A673 (cell line): ENCODE measurements at regions not wholly inside any gene's neighbourhood (a gene's known extent, or its start where the extent isn't known, plus 50 kb on each side); places are given as distances from the start of the nearest gene placed in this dataset.

Experiments
- CTCF ChIP-seq: fragments of 300-800, 200-600 bp; sonication (generic); conservative IDR thresholded peaks from 2 replicates; pipeline ENCODE4 v1.5.1; 2017; ENCODE audit warnings: low read depth, mild to moderate bottlenecking, antibody characterized with exemption, low read length, moderate library complexity, mixed read lengths
- EZH2 ChIP-seq: fragments of 200-600 bp; sonication (generic); IDR thresholded peaks from 2 replicates; pipeline ENCODE4 v1.6.1; 2017; ENCODE audit warnings: borderline replicate concordance, low read depth, mild to moderate bottlenecking, mixed read lengths, antibody characterized with exemption, low read length; ENCODE audit not compliant: poor library complexity, severe bottlenecking

GRCh38 chr10:91344117-91344856 lies 65.9 kb upstream of the HECTD2 start:
- no peak for TF ChIP-seq CTCF
- TF ChIP-seq EZH2 = no peak
